NAMALWA (cell line): ENCODE measurements at regions not wholly inside any gene's neighbourhood (a gene's known extent, or its start where the extent isn't known, plus 50 kb on each side); places are given as distances from the start of the nearest gene placed in this dataset.

Experiments
- DNase-seq: peaks from one replicate; pipeline ENCODE4 v3.0.0-alpha.2; 2015; ENCODE audit warnings: low spot score

GRCh38 chr1:63200676-63201075, 121.7 kb upstream of the FOXD3 start:
- no peak for DNase-seq

- DNase-seq, result no peak
Observed at GRCh38 chr1:63203641-63204040, 118.7 kb upstream of the FOXD3 start.

- no peak for DNase-seq
Observed at GRCh38 chr1:63205776-63206175, 116.6 kb upstream of the FOXD3 start.

GRCh38 chr1:63214553-63214952, 107.8 kb upstream of the FOXD3 start:
- no peak for DNase-seq

- no peak for DNase-seq
Observed at GRCh38 chr1:63223426-63223825, 98.9 kb upstream of the FOXD3 start.

- DNase-seq, result no peak
Observed at GRCh38 chr1:63230722-63231121, 91.6 kb upstream of the FOXD3 start.

GRCh38 chr1:63238721-63239120, 83.6 kb upstream of the FOXD3 start:
- no peak for DNase-seq

- DNase-seq, result no peak
Observed at GRCh38 chr1:63245186-63245585, 77.2 kb upstream of the FOXD3 start.

- no peak for DNase-seq
Observed at GRCh38 chr1:63248216-63248615, 74.2 kb upstream of the FOXD3 start.

- no peak for DNase-seq
Observed at GRCh38 chr1:63255153-63255552, 67.2 kb upstream of the FOXD3 start.

- no peak for DNase-seq
Observed at GRCh38 chr1:63261736-63262458, 60.5 kb upstream of the FOXD3 start.

- no peak for DNase-seq
Observed at GRCh38 chr1:63262459-63262770, 60.0 kb upstream of the FOXD3 start.

- DNase-seq, result no peak
Observed at GRCh38 chr1:63264161-63264560, 58.2 kb upstream of the FOXD3 start.

GRCh38 chr1:63266857-63267256, 55.5 kb upstream of the FOXD3 start:
- DNase-seq, result no peak

- no peak for DNase-seq
Observed at GRCh38 chr1:63268876-63269275, 53.5 kb upstream of the FOXD3 start.

- DNase-seq, result no peak
Observed at GRCh38 chr1:63269571-63269970, 52.8 kb upstream of the FOXD3 start.
